GM19238 (cell line): ENCODE measurements at regions not wholly inside any gene's neighbourhood (a gene's known extent, or its start where the extent isn't known, plus 50 kb on each side); places are given as distances from the start of the nearest gene placed in this dataset.
"Not testable (repeated sequence)": the region's sequence is repeated elsewhere in the genome, so short reads cannot be mapped to it uniquely, and the experiment has no call there.

Source experiments
- DNase-seq: peaks from one replicate; pipeline ENCODE4 v3.0.0; 2011; ENCODE audit warnings: low spot score; ENCODE audit not compliant: insufficient read length

DNA sequence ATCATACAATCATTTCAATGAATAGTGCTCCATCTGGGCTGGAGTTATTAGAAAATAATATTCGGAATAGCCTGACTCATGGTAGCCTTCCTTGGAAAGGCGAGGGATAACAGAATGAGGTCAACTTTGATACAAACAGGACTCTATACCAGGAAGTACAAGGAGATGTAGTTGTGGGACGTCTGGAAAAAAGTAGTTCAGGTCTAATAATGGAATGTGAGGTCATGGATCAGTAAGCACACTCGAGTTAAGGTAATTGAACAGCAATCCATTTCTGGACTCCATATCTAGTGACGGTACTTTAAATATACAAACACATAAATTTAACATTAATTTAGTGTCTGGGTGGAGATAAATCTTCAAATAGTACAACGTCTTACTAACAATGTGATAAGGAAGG lies 1204.0 kb upstream of the ADGRB3 start:
- DNase-seq = no peak

DNA sequence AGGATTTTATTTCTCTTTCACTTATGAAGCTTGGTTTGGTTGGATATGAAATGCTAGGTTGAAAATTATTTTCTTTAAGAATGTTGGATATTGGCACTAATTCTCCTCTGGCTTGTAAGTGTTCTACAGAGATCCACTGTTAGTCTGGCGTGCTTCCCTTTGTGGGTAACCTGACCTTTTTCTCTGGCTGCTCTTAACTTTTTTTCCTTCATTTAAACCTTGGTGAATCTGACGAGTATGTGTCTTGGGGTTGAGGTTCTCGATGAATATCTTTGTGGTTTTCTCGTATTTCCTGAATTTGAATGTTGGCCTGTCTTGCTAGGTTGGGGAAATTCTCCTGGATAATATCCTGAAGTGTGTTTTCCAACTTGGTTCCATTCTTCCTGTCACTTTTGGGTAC lies 1208.4 kb upstream of the ADGRB3 start:
- DNase-seq = not testable (repeated sequence)

- no peak for DNase-seq
Measured at GRCh38 chr6:67412035-67412434, 1223.0 kb upstream of the ADGRB3 start.

- no peak for DNase-seq
Measured at GRCh38 chr6:67411036-67411435, 1224.0 kb upstream of the ADGRB3 start.

GRCh38 chr6:67394254-67394653 lies 1240.8 kb upstream of the ADGRB3 start:
- DNase-seq = no peak

- no peak for DNase-seq
Measured at GRCh38 chr6:67393356-67393755, 1241.7 kb upstream of the ADGRB3 start.

DNA sequence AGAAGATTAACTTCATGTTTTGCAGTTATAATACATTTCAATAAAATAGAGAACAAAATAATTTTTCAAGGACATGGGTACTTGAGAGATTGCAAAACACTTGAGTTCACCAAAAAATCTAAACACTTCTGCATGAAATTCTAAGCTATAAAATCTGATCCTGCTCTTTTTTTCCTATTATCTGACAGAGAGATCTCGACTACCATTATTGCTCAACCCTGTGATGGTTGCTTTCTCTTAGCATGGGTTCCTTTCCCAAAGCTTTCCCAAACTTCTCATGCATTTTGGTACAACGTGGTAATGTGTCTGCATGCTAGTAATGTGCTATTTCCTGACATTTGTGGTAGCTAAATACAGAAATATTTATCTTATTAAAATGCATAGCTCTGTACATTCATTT lies 1243.1 kb upstream of the ADGRB3 start:
- no peak for DNase-seq

DNA sequence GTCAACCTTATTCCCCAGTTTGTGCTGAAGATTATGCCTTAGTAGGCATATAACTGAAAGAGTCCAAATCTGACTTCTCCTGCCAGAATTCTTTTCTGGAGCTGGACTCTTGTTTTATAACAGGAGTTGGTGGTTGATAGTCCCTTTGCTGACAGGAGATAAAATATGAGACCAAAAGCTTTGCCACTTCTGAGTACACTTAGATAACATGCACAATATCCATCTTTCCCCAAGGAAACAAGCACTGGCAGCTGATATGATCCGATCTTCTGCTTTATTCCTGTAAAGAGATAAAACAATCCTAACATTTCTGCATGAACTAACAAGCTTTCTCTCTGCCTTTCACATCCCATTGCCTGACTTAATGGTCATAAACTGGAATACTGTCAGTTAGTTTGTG lies 1265.4 kb upstream of the ADGRB3 start:
- DNase-seq = no peak

GRCh38 chr6:67362976-67363375 lies 1272.1 kb upstream of the ADGRB3 start:
- no peak for DNase-seq

- no peak for DNase-seq
Measured at GRCh38 chr6:67361264-67361663, 1273.8 kb upstream of the ADGRB3 start.

DNA sequence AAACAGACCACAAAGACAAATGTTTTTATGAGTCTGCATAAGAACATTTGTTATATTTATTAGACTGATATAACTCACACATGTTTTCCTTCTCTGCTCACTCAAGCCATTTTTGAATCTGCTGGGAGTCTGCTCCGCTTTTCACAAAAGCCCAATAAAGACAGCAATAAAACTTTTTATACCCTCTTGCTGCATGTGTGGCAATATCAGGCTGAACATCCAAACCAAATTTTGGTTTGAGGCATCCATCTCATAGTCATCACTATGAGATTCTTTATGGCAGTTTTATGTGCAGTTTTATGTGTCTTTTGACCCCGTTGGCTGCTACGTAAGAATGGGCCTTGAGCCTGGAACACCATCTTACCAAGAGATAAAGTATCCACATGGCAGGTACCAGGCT lies 1276.8 kb upstream of the ADGRB3 start:
- DNase-seq = no peak

DNA sequence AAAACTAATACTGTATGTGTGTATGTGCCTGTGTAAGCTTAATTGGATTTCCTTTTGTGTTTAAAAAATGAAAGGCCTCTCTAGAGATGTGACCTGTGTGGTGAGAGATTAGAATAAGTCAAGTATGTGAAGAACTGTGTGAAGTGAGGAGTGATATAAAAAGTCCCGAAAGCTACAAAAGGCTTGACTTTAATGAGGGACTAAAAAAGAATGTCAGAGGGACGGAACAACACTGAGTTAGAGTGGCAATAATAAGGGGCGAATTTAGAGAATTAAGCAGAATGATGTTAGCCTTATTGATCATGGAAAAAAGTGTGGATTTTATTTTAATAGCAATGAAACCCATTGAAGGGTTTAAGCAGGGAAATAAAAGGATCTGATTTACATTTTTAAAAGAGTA lies 1281.2 kb upstream of the ADGRB3 start:
- no peak for DNase-seq

DNA sequence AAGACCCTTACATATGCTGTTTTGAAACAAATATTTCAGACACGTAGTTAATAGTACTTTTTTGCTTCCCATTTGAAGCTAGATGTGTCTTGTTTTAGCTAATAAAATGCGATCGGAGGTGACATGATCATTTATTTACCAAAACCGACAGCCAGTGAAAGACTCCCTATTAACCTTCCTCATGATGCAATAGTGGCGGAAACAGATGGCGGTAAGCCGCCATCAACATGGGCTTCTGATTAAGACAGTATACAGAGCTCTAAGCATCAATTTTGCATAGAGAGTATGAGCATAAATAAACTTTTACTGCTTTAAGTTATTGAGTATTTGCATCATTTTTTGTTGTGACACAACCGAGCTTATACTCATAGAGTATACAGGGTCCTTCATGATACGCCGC lies 1282.4 kb upstream of the ADGRB3 start:
- no peak for DNase-seq

GRCh38 chr6:67350729-67351128 lies 1284.4 kb upstream of the ADGRB3 start:
- DNase-seq = no peak

DNA sequence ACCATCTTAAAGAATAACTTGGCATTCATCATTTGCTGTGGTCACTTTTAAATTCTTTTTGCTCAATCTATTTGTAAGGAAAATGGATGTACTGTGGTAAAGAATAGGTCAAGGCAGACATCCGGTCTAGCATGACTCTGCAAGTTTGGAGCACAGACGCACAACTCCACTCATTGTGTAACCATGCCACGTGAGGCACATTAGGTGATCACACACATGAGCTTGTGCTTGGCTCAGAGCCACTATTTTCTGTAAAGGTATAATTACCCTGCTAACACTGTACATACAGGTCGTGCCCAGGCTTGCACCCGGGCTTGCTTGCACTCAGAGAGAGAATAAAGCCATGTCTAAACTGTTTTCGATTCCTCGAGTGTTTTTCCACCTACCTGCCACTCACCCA lies 1289.1 kb upstream of the ADGRB3 start:
- no peak for DNase-seq

GRCh38 chr6:67336014-67336413 lies 1299.1 kb upstream of the ADGRB3 start:
- no peak for DNase-seq

GRCh38 chr6:67331304-67331703 lies 1303.8 kb upstream of the ADGRB3 start:
- no peak for DNase-seq

- no peak for DNase-seq
Measured at GRCh38 chr6:67328269-67328668, 1306.8 kb upstream of the ADGRB3 start.

DNA sequence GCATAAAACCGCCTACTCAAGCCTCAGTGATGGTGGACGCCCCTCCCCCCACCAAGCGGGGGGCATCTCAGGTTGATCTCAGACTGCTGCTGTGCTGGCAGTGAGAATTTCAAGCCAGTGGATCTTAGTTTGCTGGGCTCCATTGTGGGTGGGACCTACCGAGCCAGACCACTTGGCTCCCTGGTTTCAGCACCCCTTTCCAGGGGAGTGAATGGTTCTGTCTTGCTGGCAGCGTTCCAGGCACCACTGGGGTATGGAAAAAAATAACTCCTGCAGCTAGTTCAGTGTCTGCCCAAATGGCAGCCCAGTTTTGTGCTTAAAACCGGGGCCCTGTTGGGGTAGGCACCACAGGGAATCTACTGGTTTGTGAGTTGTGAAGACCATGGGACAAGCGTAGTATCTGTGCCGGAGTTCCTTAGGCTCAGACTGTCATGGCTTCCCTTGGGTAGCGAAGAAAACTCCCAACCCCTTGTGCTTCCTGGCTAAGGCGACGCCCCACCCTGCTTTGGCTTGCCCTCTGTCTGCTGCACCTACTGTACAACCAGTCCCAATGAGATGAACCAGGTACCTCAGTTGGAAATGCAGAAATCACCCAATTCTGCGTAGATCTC lies 1334.5 kb upstream of the ADGRB3 start:
- no peak for DNase-seq

DNA sequence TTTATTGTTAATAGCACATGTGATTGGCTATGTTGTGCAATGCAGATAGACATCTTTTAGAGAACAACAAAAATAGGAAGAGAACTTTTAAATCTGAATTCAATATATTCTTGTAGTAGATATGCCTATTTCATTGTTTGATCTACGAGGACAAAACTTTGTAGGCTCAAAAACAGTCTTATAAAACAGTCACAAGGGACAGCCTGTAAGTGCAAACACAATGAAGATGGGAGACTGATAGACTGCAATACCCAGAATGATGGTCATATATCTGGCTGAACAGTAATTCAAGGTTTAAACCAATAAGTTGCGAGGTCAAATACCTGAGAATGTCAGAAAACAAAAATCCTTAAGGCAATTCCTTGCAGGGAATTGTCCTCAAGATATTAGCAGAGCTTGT lies 1342.9 kb upstream of the ADGRB3 start:
- DNase-seq = no peak

GRCh38 chr6:67287566-67287965 lies 1347.5 kb upstream of the ADGRB3 start:
- no peak for DNase-seq

- no peak for DNase-seq
Measured at GRCh38 chr6:67285770-67286495, 1349.1 kb upstream of the ADGRB3 start.

GRCh38 chr6:67277312-67277711 lies 1357.8 kb upstream of the ADGRB3 start:
- DNase-seq = no peak
